C4-2B (cell line): ENCODE measurements at regions not wholly inside any gene's neighbourhood (a gene's known extent, or its start where the extent isn't known, plus 50 kb on each side); places are given as distances from the start of the nearest gene placed in this dataset.

ENCODE experiments used
- H3K27ac ChIP-seq: fragments of 450-650 bp; 2 replicates; pipeline ENCODE4 v1.5.1; 2017
- ZFX ChIP-seq: fragments of 450-650 bp; IDR thresholded peaks from 2 replicates; pipeline ENCODE4 v1.6.1; 2017
- TF ChIP-seq, protein P1 (sequence below): fragments of 450-650 bp; conservative IDR thresholded peaks from 2 replicates; pipeline ENCODE4 v1.5.1; 2017; ENCODE audit warnings: mild to moderate bottlenecking

- no peak overlapping the region for H3K27ac ChIP-seq
- TF ChIP-seq, protein P1, sequence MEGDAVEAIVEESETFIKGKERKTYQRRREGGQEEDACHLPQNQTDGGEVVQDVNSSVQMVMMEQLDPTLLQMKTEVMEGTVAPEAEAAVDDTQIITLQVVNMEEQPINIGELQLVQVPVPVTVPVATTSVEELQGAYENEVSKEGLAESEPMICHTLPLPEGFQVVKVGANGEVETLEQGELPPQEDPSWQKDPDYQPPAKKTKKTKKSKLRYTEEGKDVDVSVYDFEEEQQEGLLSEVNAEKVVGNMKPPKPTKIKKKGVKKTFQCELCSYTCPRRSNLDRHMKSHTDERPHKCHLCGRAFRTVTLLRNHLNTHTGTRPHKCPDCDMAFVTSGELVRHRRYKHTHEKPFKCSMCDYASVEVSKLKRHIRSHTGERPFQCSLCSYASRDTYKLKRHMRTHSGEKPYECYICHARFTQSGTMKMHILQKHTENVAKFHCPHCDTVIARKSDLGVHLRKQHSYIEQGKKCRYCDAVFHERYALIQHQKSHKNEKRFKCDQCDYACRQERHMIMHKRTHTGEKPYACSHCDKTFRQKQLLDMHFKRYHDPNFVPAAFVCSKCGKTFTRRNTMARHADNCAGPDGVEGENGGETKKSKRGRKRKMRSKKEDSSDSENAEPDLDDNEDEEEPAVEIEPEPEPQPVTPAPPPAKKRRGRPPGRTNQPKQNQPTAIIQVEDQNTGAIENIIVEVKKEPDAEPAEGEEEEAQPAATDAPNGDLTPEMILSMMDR = no peak
- TF ChIP-seq ZFX = no peak
These were observed 492.6 kb downstream of the BCOR start for GRCh38 chrX:39605183-39605582.

- no peak overlapping the region for H3K27ac ChIP-seq
- TF ChIP-seq, protein P1 = no peak
- TF ChIP-seq ZFX = no peak
These were observed 491.9 kb downstream of the BCOR start for GRCh38 chrX:39605866-39606265.

GRCh38 chrX:39609941-39610340, 487.8 kb downstream of the BCOR start:
- H3K27ac ChIP-seq = no peak overlapping the region
- TF ChIP-seq, protein P1 = no peak
- TF ChIP-seq ZFX = no peak

DNA sequence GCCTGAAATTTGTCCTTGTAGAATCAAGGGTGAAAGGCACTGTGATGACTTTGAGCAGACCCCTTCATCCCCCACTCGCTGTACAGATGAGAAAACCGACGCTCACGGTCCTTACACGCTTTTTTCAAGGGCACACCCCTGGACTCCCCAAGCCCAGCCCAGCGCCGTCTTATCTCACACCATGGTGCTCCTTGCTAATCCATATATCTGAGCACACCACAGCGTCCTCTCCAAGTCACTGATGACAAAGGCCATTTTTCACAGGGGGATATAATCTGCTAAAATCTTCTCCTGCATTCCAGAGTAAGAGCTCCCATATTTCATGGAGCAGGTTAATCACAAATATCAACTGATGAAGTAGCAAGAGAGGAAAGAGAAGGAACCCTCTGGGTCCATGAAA, 486.3 kb downstream of the BCOR start:
- TF ChIP-seq ZFX = no peak
- TF ChIP-seq, protein P1 = no peak
- H3K27ac ChIP-seq = no peak overlapping the region

GRCh38 chrX:39613482-39613995, 484.2 kb downstream of the BCOR start:
- TF ChIP-seq, protein P1 = no peak
- no peak for TF ChIP-seq ZFX
- H3K27ac ChIP-seq = no peak overlapping the region

DNA sequence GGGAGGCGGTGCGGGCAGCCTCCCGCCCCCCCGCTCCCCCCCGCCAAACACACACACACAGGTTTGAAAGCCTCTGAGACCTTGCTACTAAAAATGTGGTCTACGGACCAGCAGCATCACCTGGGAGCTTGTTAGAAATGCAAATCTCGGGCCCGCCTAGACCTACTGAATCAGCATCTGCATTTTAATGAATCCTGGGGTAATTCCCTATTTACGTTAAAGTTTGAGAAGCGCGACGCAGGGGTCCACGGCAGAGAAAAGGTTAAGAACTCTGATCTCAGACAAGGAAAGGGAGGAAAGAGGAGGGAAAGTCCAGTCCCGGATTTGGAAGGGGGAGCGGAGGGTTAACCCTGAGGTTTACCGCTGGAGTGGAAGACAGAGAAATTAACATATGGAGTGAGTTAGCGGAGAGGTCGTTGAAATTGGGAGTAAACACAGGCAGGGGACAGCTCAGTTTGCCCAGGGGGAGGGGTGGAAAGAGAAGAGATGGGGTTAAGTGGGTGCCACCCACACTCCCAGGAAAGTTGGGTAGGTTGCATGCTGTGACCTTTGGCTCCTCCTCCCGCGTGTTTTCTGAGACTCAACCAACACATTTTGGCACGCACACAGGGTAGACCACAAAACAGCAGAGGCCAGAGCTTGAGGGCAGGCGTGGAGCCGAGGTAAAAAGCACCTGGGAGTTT, 483.6 kb downstream of the BCOR start:
- TF ChIP-seq ZFX = no peak
- TF ChIP-seq, protein P1 = no peak
- H3K27ac ChIP-seq = no peak overlapping the region

DNA sequence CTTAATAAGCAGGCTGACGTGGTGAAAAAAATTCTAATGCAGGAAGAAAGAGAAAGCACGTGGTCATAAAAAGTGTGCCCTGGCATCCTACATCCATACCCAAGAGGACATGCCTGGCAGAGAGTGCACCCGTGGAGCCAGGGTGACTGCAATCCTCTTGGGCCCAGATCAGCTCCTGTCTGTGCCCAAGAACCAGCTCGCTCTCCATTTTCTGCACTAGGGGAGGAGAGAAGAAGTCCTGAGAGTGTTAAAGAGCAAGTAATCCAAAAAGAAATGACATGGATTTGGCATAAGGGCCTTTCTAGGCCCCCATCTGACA, 483.1 kb downstream of the BCOR start:
- TF ChIP-seq, protein P1 = no peak
- TF ChIP-seq ZFX = no peak
- no peak overlapping the region for H3K27ac ChIP-seq
